Neural cell (in vitro differentiated cells): ENCODE measurements at regions not wholly inside any gene's neighbourhood (a gene's known extent, or its start where the extent isn't known, plus 50 kb on each side); places are given as distances from the start of the nearest gene placed in this dataset.

Source experiments
- H2AFZ ChIP-seq: fragments of 200-600, 300-800 bp; sonication (generic), shearing (Covaris generic); 2 replicates; pipeline ENCODE4 v1.6.0; 2014; ENCODE audit warnings: low read depth, mild to moderate bottlenecking, antibody characterized with exemption, low read length, moderate library complexity
- H3F3A ChIP-seq: fragments of 200-600 bp; shearing (Covaris generic); 2 replicates; pipeline ENCODE4 v1.6.1; 2016; ENCODE audit warnings: mild to moderate bottlenecking, moderate library complexity, mixed read lengths, antibody characterized with exemption, low read length; ENCODE audit not compliant: insufficient read depth, poor library complexity, severe bottlenecking
- H3K27ac ChIP-seq: fragments of 200-600, 300-800 bp; sonication (generic), shearing (Covaris generic); 2 replicates; pipeline ENCODE4 v1.5.1; 2014; ENCODE audit warnings: mild to moderate bottlenecking, low read length, moderate library complexity
- H3K27me3 ChIP-seq: fragments of 300-800, 200-600 bp; sonication (generic), shearing (Covaris generic); 2 replicates; pipeline ENCODE4 v1.6.0; 2014; ENCODE audit warnings: mild to moderate bottlenecking, low read depth, low read length, moderate library complexity; ENCODE audit not compliant: insufficient read depth
- H3K36me3 ChIP-seq: fragments of 300-800, 200-600 bp; sonication (generic), shearing (Covaris generic); 2 replicates; pipeline ENCODE4 v1.5.1; 2014; ENCODE audit warnings: mild to moderate bottlenecking, antibody characterized with exemption, low read length, moderate library complexity; ENCODE audit not compliant: insufficient read depth
- H3K4me2 ChIP-seq: fragments of 300-800, 200-600 bp; sonication (generic), shearing (Covaris generic); 2 replicates; pipeline ENCODE4 v1.6.0; 2014; ENCODE audit warnings: mild to moderate bottlenecking, low read length
- H3K4me3 ChIP-seq: fragments of 300-800, 200-600 bp; sonication (generic), shearing (Covaris generic); 2 replicates; pipeline ENCODE4 v1.5.1; 2014; ENCODE audit warnings: mild to moderate bottlenecking, low read length, moderate library complexity
- H3K79me2 ChIP-seq: fragments of 200-600 bp; shearing (Covaris generic); replicated peaks from 2 replicates; pipeline ENCODE4 v1.6.0; 2014; ENCODE audit warnings: mild to moderate bottlenecking, low read length, moderate library complexity; ENCODE audit not compliant: insufficient read depth
- H3K9ac ChIP-seq: fragments of 300-800, 200-600 bp; sonication (generic), shearing (Covaris generic); 2 replicates; pipeline ENCODE4 v1.6.1; 2016; ENCODE audit warnings: mild to moderate bottlenecking, low read length, mixed read lengths
- H3K9me2 ChIP-seq: fragments of 200-600 bp; shearing (Covaris generic); 2 replicates; pipeline ENCODE4 v1.6.1; 2016; ENCODE audit warnings: mild to moderate bottlenecking, low read length, mixed read lengths; ENCODE audit not compliant: insufficient read depth
- H3K9me3 ChIP-seq: fragments of 200-600, 300-800 bp; sonication (generic), shearing (Covaris generic); 2 replicates; pipeline ENCODE4 v1.6.1; 2016; ENCODE audit warnings: mild to moderate bottlenecking, mixed run types, low read length, moderate library complexity, mixed read lengths
- H4K20me1 ChIP-seq: fragments of 200-600 bp; shearing (Covaris generic); 2 replicates; pipeline ENCODE4 v1.6.1; 2016; ENCODE audit warnings: mild to moderate bottlenecking, mixed run types; ENCODE audit not compliant: insufficient read depth
- EP300 ChIP-seq: fragments of 450-650 bp; conservative IDR thresholded peaks from 2 replicates; pipeline ENCODE4 v1.6.1; 2014; ENCODE audit warnings: antibody characterized with exemption, mild to moderate bottlenecking, moderate library complexity; ENCODE audit not compliant: poor library complexity, severe bottlenecking
- EZH2 ChIP-seq: fragments of 200-600, 300-800 bp; shearing (Covaris generic), sonication (generic); IDR thresholded peaks from 2 replicates; pipeline ENCODE4 v1.6.1; 2014; ENCODE audit warnings: antibody characterized with exemption, low read length, borderline replicate concordance, mild to moderate bottlenecking; ENCODE audit not compliant: insufficient read depth, poor library complexity, severe bottlenecking
- MXI1 ChIP-seq: fragments of 450-650 bp; conservative IDR thresholded peaks from 2 replicates; pipeline ENCODE4 v1.6.1; 2014; ENCODE audit warnings: antibody characterized with exemption, mild to moderate bottlenecking; ENCODE audit not compliant: poor library complexity, severe bottlenecking
- POLR2AphosphoS5 ChIP-seq: IDR thresholded peaks from 2 replicates; pipeline ENCODE4 v1.6.1; 2012
- RAD21 ChIP-seq: fragments of 450-650 bp; conservative IDR thresholded peaks from 2 replicates; pipeline ENCODE4 v1.6.1; 2014; ENCODE audit warnings: antibody characterized with exemption, mild to moderate bottlenecking, moderate library complexity
- SMC3 ChIP-seq: fragments of 450-650 bp; conservative IDR thresholded peaks from 2 replicates; pipeline ENCODE4 v1.6.1; 2014; ENCODE audit warnings: antibody characterized with exemption, mild to moderate bottlenecking, moderate library complexity; ENCODE audit not compliant: poor library complexity
- TAF1 ChIP-seq: IDR thresholded peaks from 2 replicates; pipeline ENCODE4 v1.6.1; 2012; ENCODE audit warnings: low read depth
- TF ChIP-seq, protein P1 (sequence below): fragments of 450-650 bp; IDR thresholded peaks from 2 replicates; pipeline ENCODE4 v1.5.1; 2014; ENCODE audit warnings: antibody characterized with exemption, mild to moderate bottlenecking, moderate library complexity; ENCODE audit not compliant: poor library complexity, severe bottlenecking
- TF ChIP-seq, protein P2 (sequence below): IDR thresholded peaks from 2 replicates; pipeline ENCODE4 v1.6.1; 2012; ENCODE audit warnings: borderline replicate concordance

DNA sequence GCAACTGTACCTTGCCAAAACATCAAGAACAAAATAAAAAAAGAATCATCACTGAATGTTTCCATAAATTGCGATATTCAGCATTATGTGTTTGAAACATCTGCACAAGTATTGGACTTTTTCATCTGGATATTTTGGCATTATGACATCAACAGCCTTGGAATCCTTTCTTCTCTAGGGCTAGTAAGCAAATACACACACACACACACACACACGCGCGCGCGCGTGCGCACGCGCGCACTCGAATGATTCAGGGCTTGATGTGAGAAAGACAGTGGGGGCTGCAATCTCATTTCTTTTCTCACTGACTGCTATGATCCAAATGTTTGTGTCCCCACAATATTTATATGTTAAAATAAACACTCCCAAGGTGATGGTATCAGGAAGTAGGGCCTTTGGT is 90.0 kb upstream of the SLC38A4 start:
- H3F3A ChIP-seq: no peaks in the 10 kb centered on the region
- no peaks in the 10 kb centered on the region for H3K27me3 ChIP-seq
- no peak overlapping the region for H3K4me2 ChIP-seq
- no peak overlapping the region for H3K9ac ChIP-seq
- no peaks in the 10 kb centered on the region for H3K9me3 ChIP-seq
- TF ChIP-seq MXI1 (no peak), RAD21 (no peak), SMC3 (no peak)
- H3K9me2 ChIP-seq: no peaks in the 10 kb centered on the region
- no peak overlapping the region for H3K27ac ChIP-seq
- no peak overlapping the region for H2AFZ ChIP-seq
- no peaks in the 10 kb centered on the region for H3K36me3 ChIP-seq
- H4K20me1 ChIP-seq: no peaks in the 10 kb centered on the region
- H3K79me2 ChIP-seq: no peaks in the 10 kb centered on the region
- H3K4me3 ChIP-seq: no peak overlapping the region

DNA sequence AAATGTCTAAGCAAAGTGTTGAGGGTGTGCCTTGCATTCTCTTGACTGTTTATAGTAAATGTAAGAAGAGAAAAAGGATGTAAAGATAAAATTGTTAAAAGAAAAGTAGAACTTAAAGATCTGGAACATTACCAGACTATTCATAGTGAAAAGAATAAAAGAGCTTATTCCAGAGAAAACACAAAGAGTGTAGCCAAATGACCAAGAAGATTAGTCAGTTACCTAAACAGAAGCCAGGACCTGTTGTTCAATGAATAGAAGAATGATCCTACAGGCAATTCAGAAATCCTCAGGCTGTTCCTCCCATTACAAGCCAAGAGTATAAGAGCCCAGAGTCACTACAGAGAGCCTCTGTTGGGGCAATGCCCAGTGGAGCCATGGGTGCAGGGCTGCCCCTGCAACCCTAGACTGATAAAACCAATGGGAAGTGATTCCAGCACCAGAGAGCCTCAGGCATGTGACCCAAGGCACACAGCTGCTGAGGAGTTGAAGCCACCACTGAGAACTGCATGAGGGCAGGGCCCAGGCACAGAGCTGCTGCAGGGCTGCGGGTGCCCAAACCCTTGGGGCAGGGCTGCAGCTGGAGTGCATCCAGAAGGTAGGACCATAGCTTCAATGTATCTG is 91.1 kb upstream of the SLC38A4 start:
- TF ChIP-seq EP300 (no peak), RAD21 (no peak), MXI1 (no peak), TAF1 (no peak), EZH2 (no peak), SMC3 (no peak), POLR2AphosphoS5 (no peak)
- TF ChIP-seq, protein P1, sequence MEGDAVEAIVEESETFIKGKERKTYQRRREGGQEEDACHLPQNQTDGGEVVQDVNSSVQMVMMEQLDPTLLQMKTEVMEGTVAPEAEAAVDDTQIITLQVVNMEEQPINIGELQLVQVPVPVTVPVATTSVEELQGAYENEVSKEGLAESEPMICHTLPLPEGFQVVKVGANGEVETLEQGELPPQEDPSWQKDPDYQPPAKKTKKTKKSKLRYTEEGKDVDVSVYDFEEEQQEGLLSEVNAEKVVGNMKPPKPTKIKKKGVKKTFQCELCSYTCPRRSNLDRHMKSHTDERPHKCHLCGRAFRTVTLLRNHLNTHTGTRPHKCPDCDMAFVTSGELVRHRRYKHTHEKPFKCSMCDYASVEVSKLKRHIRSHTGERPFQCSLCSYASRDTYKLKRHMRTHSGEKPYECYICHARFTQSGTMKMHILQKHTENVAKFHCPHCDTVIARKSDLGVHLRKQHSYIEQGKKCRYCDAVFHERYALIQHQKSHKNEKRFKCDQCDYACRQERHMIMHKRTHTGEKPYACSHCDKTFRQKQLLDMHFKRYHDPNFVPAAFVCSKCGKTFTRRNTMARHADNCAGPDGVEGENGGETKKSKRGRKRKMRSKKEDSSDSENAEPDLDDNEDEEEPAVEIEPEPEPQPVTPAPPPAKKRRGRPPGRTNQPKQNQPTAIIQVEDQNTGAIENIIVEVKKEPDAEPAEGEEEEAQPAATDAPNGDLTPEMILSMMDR: no peak
- TF ChIP-seq, protein P2, sequence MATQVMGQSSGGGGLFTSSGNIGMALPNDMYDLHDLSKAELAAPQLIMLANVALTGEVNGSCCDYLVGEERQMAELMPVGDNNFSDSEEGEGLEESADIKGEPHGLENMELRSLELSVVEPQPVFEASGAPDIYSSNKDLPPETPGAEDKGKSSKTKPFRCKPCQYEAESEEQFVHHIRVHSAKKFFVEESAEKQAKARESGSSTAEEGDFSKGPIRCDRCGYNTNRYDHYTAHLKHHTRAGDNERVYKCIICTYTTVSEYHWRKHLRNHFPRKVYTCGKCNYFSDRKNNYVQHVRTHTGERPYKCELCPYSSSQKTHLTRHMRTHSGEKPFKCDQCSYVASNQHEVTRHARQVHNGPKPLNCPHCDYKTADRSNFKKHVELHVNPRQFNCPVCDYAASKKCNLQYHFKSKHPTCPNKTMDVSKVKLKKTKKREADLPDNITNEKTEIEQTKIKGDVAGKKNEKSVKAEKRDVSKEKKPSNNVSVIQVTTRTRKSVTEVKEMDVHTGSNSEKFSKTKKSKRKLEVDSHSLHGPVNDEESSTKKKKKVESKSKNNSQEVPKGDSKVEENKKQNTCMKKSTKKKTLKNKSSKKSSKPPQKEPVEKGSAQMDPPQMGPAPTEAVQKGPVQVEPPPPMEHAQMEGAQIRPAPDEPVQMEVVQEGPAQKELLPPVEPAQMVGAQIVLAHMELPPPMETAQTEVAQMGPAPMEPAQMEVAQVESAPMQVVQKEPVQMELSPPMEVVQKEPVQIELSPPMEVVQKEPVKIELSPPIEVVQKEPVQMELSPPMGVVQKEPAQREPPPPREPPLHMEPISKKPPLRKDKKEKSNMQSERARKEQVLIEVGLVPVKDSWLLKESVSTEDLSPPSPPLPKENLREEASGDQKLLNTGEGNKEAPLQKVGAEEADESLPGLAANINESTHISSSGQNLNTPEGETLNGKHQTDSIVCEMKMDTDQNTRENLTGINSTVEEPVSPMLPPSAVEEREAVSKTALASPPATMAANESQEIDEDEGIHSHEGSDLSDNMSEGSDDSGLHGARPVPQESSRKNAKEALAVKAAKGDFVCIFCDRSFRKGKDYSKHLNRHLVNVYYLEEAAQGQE: no peak
- no peaks in the 10 kb centered on the region for H3K27me3 ChIP-seq
- H3K9ac ChIP-seq: no peak overlapping the region
- H2AFZ ChIP-seq: no peak overlapping the region
- H3K9me2 ChIP-seq: no peaks in the 10 kb centered on the region
- no peak overlapping the region for H3K27ac ChIP-seq
- no peaks in the 10 kb centered on the region for H3K36me3 ChIP-seq
- no peaks in the 10 kb centered on the region for H3K9me3 ChIP-seq
- H4K20me1 ChIP-seq: no peaks in the 10 kb centered on the region
- H3F3A ChIP-seq: no peaks in the 10 kb centered on the region
- no peak overlapping the region for H3K4me3 ChIP-seq
- no peaks in the 10 kb centered on the region for H3K79me2 ChIP-seq
- no peak overlapping the region for H3K4me2 ChIP-seq
